NCI-H748 (cell line): ENCODE measurements at regions not wholly inside any gene's neighbourhood (a gene's known extent, or its start where the extent isn't known, plus 50 kb on each side); places are given as distances from the start of the nearest gene placed in this dataset.

Experiments
- DNase-seq: peaks from one replicate; lab custom pipeline; 2025; ENCODE audit not compliant: unreplicated experiment; lab: John Stamatoyannopoulos, UW

- DNase-seq, result no peak
Observed at GRCh38 chr15:77823736-77824135, 191.0 kb upstream of the LINGO1 start.

- no peak for DNase-seq
Observed at GRCh38 chr15:77822631-77823230, 190.0 kb upstream of the LINGO1 start.

- no peak for DNase-seq
Observed at GRCh38 chr15:77821959-77822256, 189.2 kb upstream of the LINGO1 start.

GRCh38 chr15:77821188-77821958, 188.7 kb upstream of the LINGO1 start:
- peak; percentile 59 for DNase-seq

- DNase-seq, result peak; percentile 63
Observed at GRCh38 chr15:77819851-77820728, 187.4 kb upstream of the LINGO1 start.

GRCh38 chr15:77819048-77819850, 186.5 kb upstream of the LINGO1 start:
- peak; percentile 65 for DNase-seq

GRCh38 chr15:77818484-77819047, 185.9 kb upstream of the LINGO1 start:
- peak; percentile 7 for DNase-seq

GRCh38 chr15:77817434-77817833, 184.7 kb upstream of the LINGO1 start:
- DNase-seq, result no peak

- DNase-seq, result no peak
Observed at GRCh38 chr15:77816983-77817382, 184.3 kb upstream of the LINGO1 start.

- DNase-seq, result no peak
Observed at GRCh38 chr15:77815015-77815414, 182.3 kb upstream of the LINGO1 start.

- no peak for DNase-seq
Observed at GRCh38 chr15:77812664-77813063, 180.0 kb upstream of the LINGO1 start.

- DNase-seq, result no peak
Observed at GRCh38 chr15:77811270-77811669, 178.6 kb upstream of the LINGO1 start.

- DNase-seq, result no peak
Observed at GRCh38 chr15:77810130-77810571, 177.4 kb upstream of the LINGO1 start.

- DNase-seq, result no peak
Observed at GRCh38 chr15:77808581-77809177, 176.0 kb upstream of the LINGO1 start.

- no peak for DNase-seq
Observed at GRCh38 chr15:77808075-77808474, 175.4 kb upstream of the LINGO1 start.

- no peak for DNase-seq
Observed at GRCh38 chr15:77807611-77808010, 174.9 kb upstream of the LINGO1 start.

GRCh38 chr15:77807115-77807514, 174.4 kb upstream of the LINGO1 start:
- peak; percentile 9 for DNase-seq

GRCh38 chr15:77804210-77804609, 171.5 kb upstream of the LINGO1 start:
- DNase-seq, result no peak

GRCh38 chr15:77803487-77803886, 170.8 kb upstream of the LINGO1 start:
- no peak for DNase-seq

- DNase-seq, result no peak
Observed at GRCh38 chr15:77800305-77800704, 167.6 kb upstream of the LINGO1 start.
